HEK293 (cell line): ENCODE measurements at regions not wholly inside any gene's neighbourhood (a gene's known extent, or its start where the extent isn't known, plus 50 kb on each side); places are given as distances from the start of the nearest gene placed in this dataset.

Experiments used
- CTCF ChIA-PET: fragments of 350-600 bp; formaldehyde crosslinking; extraction: SDS; loops from one replicate; lab custom pipeline; 2021; ENCODE audit warnings: antibody characterized with exemption; lab: Yijun Ruan, JAX
- POLR2A ChIA-PET: fragments of 300-600 bp; formaldehyde crosslinking; extraction: SDS; loops from one replicate; lab custom pipeline; 2020; ENCODE audit warnings: antibody characterized with exemption, inconsistent platforms; lab: Yijun Ruan, JAX
- H3K27ac ChIP-seq: fragments of 200-500 bp; sonication (Bioruptor generic); 2 replicates; pipeline ENCODE4 v1.5.1; 2014; ENCODE audit warnings: low read depth, low read length, control low read depth, inconsistent platforms; ENCODE audit errors: extremely low read depth
- H3K36me3 ChIP-seq, 2 experiments: fragments of 200-500 bp in 1 of 2; sonication (Bioruptor generic) in 1 of 2; 1 replicate in 1 of 2; 2 replicates in 1 of 2; pipeline ENCODE4 v1.5.1; 2014 to 2017; ENCODE audit warnings: inconsistent platforms in 2 of 2, low read length in 2 of 2; ENCODE audit not compliant: control insufficient read depth in 2 of 2, insufficient read depth in 1 of 2
- H3K4me1 ChIP-seq: fragments of 200-500 bp; sonication (Bioruptor generic); 2 replicates; pipeline ENCODE4 v1.5.1; 2014; ENCODE audit warnings: mild to moderate bottlenecking, low read length, inconsistent platforms; ENCODE audit not compliant: control insufficient read depth, insufficient read depth
- H3K4me3 ChIP-seq: 2 replicates; pipeline ENCODE4 v1.5.1; 2011; ENCODE audit warnings: low read depth, mild to moderate bottlenecking, control low read depth, low read length, moderate library complexity
- H3K9me3 ChIP-seq: fragments of 200-500 bp; sonication (Bioruptor generic); 2 replicates; pipeline ENCODE4 v1.5.1; 2014; ENCODE audit warnings: low read depth, low read length, inconsistent platforms; ENCODE audit not compliant: control insufficient read depth, insufficient read depth
- BCL11B ChIP-seq: fragments of 450-650 bp; formaldehyde crosslinking; IDR thresholded peaks from 2 replicates; pipeline ENCODE4 v1.5.1; 2016; ENCODE audit warnings: low read depth, missing biosample characterization, missing genetic modification characterization
- CTCF ChIP-seq: fragments of 450-650 bp; formaldehyde crosslinking; IDR thresholded peaks from 2 replicates; pipeline ENCODE4 v1.5.1; 2016; ENCODE audit warnings: missing biosample characterization, missing genetic modification characterization
- ELK4 ChIP-seq: IDR thresholded peaks from 2 replicates; pipeline ENCODE4 v1.6.1; 2011; ENCODE audit warnings: mild to moderate bottlenecking, low read depth, low read length, borderline replicate concordance
- FEZF1 ChIP-seq: fragments of 450-650 bp; formaldehyde crosslinking; IDR thresholded peaks from 2 replicates; pipeline ENCODE4 v1.5.1; 2016; ENCODE audit warnings: missing biosample characterization, missing genetic modification characterization
- GFI1B ChIP-seq: fragments of 450-650 bp; formaldehyde crosslinking; IDR thresholded peaks from 2 replicates; pipeline ENCODE4 v1.5.1; 2016; ENCODE audit warnings: missing biosample characterization, missing genetic modification characterization
- KLF17 ChIP-seq: fragments of 450-650 bp; formaldehyde crosslinking; IDR thresholded peaks from 2 replicates; pipeline ENCODE4 v1.5.1; 2016; ENCODE audit warnings: missing biosample characterization, missing genetic modification characterization
- SCRT1 ChIP-seq: fragments of 450-650 bp; formaldehyde crosslinking; IDR thresholded peaks from 2 replicates; pipeline ENCODE4 v1.5.1; 2016; ENCODE audit warnings: missing biosample characterization, missing genetic modification characterization, borderline replicate concordance
- SETDB1 ChIP-seq: IDR thresholded peaks from one replicate; pipeline ENCODE4 v1.6.1; 2017; ENCODE audit warnings: mild to moderate bottlenecking, low read length, moderate library complexity, mixed read lengths; ENCODE audit not compliant: insufficient read length
- ZBTB17 ChIP-seq: fragments of 450-650 bp; formaldehyde crosslinking; IDR thresholded peaks from 2 replicates; pipeline ENCODE4 v1.5.1; 2016; ENCODE audit warnings: missing biosample characterization, missing genetic modification characterization
- ZIC2 ChIP-seq: fragments of 450-650 bp; formaldehyde crosslinking; IDR thresholded peaks from 2 replicates; pipeline ENCODE4 v1.5.1; 2016; ENCODE audit warnings: missing biosample characterization, missing genetic modification characterization
- ZNF133 ChIP-seq: fragments of 450-650 bp; formaldehyde crosslinking; IDR thresholded peaks from 2 replicates; pipeline ENCODE4 v1.5.1; 2016; ENCODE audit warnings: missing biosample characterization, missing genetic modification characterization
- ZNF19 ChIP-seq: fragments of 450-650 bp; formaldehyde crosslinking; IDR thresholded peaks from 2 replicates; pipeline ENCODE4; 2016; ENCODE audit warnings: missing biosample characterization, missing genetic modification characterization, low read depth
- ZNF366 ChIP-seq: fragments of 450-650 bp; formaldehyde crosslinking; conservative IDR thresholded peaks from 2 replicates; pipeline ENCODE4 v1.5.1; 2016; ENCODE audit warnings: missing biosample characterization, missing genetic modification characterization
- ZNF792 ChIP-seq: fragments of 450-650 bp; formaldehyde crosslinking; IDR thresholded peaks from 2 replicates; pipeline ENCODE4 v1.5.1; 2016; ENCODE audit warnings: missing biosample characterization, missing genetic modification characterization
- ZNF843 ChIP-seq: fragments of 450-650 bp; formaldehyde crosslinking; IDR thresholded peaks from 2 replicates; pipeline ENCODE4 v1.5.1; 2016; ENCODE audit warnings: missing biosample characterization, missing genetic modification characterization
- TF ChIP-seq, protein P1 (sequence below): fragments of 450-650 bp; formaldehyde crosslinking; IDR thresholded peaks from 2 replicates; pipeline ENCODE4 v1.5.1; 2016; ENCODE audit warnings: missing biosample characterization, missing genetic modification characterization

GRCh38 chr4:154067786-154068185 lies 278.9 kb upstream of the SFRP2 start:
- Histone ChIP-seq H3K4me3 (no peak overlapping the region), H3K27ac (no peak overlapping the region), H3K4me1 (no peaks in the 10 kb centered on the region), H3K36me3 (no peaks in the 10 kb centered on the region), H3K9me3 (no peaks in the 10 kb centered on the region)
- ChIA-PET POLR2A (no interaction called here), CTCF (interaction anchor here (0.7 kb wide), 1 partner anchor 17 kb away, joined by 3 read pairs; no protein-coding TSS in a partner anchor)
- TF ChIP-seq SCRT1 (tag by site-specific recombination) (no peak), ZIC2 (tag by site-specific recombination) (0 out of 2 replicates have a peak, but pooled peaks have one; percentile 11)

GRCh38 chr4:154065368-154065767 lies 276.5 kb upstream of the SFRP2 start:
- Histone ChIP-seq H3K4me1 (no peaks in the 10 kb centered on the region), H3K9me3 (no peaks in the 10 kb centered on the region), H3K36me3 (no peaks in the 10 kb centered on the region), H3K27ac (no peak overlapping the region), H3K4me3 (no peak overlapping the region)
- CTCF ChIA-PET: no interaction called here
- POLR2A ChIA-PET: no interaction called here
- TF ChIP-seq ZBTB17 (tag by site-specific recombination) (no peak), GFI1B (tag by site-specific recombination) (no peak), SETDB1 (peak; percentile 94)
- TF ChIP-seq, protein P1, sequence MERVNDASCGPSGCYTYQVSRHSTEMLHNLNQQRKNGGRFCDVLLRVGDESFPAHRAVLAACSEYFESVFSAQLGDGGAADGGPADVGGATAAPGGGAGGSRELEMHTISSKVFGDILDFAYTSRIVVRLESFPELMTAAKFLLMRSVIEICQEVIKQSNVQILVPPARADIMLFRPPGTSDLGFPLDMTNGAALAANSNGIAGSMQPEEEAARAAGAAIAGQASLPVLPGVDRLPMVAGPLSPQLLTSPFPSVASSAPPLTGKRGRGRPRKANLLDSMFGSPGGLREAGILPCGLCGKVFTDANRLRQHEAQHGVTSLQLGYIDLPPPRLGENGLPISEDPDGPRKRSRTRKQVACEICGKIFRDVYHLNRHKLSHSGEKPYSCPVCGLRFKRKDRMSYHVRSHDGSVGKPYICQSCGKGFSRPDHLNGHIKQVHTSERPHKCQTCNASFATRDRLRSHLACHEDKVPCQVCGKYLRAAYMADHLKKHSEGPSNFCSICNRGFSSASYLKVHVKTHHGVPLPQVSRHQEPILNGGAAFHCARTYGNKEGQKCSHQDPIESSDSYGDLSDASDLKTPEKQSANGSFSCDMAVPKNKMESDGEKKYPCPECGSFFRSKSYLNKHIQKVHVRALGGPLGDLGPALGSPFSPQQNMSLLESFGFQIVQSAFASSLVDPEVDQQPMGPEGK (tag by site-specific recombination): no peak

DNA sequence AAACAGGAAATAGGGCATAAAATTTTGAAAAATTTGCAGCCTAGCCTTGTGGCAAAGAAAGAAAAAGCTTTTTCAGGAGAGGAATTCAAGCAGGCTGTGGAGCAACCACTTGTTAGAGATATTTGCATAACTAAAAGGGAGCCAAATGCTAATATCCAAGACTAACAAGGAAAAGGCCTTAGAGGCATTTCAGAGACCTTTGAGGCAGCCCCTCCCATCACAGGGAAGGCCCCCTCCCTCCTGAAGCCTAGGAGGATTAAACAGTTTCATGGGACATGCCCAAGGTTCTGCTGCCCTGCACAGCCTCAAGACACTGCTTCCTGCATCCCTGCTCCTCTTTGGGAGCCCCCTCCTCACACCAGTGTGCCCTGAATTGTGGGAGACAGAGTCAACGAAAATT lies 275.4 kb upstream of the SFRP2 start:
- TF ChIP-seq ZNF792 (tag by site-specific recombination): no peak
- H3K4me3 ChIP-seq: no peak overlapping the region
- no peaks in the 10 kb centered on the region for H3K36me3 ChIP-seq
- POLR2A ChIA-PET: no interaction called here
- H3K4me1 ChIP-seq: no peaks in the 10 kb centered on the region
- no peak overlapping the region for H3K27ac ChIP-seq
- no peaks in the 10 kb centered on the region for H3K9me3 ChIP-seq
- CTCF ChIA-PET: no interaction called here

DNA sequence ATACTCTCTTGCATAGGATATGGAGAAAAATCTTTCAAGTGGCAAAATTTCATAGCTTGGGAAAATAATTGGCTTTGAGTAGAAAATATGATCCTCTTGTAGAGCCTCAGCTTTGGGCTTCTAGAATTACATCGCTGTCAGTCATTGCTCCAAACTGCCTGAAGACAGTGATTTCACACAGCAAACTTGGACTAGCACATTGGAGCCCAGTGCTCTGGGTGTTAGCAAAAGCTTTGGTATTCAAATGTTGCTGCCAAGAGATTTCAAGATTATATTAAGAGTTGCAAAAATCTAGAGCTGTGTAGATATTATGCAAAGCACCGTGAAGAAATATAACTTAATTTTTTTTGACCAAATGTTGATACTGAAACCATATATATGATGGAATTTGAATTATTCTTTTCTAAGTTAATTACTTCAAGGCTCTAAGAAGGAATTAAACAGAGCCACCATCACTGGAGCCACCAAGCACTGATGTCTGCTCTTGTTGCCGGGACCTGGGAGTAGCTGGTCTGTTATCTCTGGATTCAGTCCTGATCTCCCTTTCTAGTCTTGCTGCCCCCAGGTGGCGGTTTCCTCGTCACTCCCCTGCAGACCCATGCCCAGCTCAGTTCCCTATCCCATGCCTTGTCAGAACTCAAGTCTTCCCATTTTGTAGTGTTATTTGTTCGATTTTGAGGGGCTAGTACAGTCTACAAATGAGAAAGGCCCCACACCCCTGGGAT lies 260.7 kb upstream of the SFRP2 start:
- ChIA-PET POLR2A (no interaction called here), CTCF (interaction anchor here (0.6 to 0.7 kb wide), 3 partner anchors 23 to 264 kb away, joined by 3 to 4 read pairs (median 3); no protein-coding TSS in a partner anchor)
- Histone ChIP-seq H3K4me3 (no peak overlapping the region), H3K4me1 (no peaks in the 10 kb centered on the region), H3K9me3 (no peaks in the 10 kb centered on the region), H3K27ac (no peak overlapping the region), H3K36me3 (no peaks in the 10 kb centered on the region)
- no peak for TF ChIP-seq ZNF133 (tag by site-specific recombination)
- peak; percentile 11; the same call in 1 of the 2 replicates for TF ChIP-seq CTCF

DNA sequence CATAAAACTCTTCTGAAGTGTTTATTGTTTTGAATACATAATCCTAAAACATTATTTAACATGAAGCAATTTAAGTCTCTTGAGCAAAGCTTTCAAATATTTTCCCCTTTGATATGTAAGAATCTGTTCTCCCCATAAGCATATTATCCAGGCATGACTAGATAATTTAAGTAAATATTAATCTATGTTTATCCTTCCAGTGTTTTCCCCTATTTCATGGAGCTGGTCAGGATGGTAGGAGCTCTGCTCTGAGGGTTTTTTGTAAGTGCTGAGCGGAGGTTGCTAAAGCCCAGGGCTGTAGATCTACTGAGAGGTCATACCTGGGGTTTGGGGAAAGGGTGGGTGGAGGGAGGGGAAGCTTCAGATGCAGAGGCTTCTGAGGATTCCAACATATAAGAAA lies 258.9 kb upstream of the SFRP2 start:
- Histone ChIP-seq H3K4me1 (no peaks in the 10 kb centered on the region), H3K36me3 (no peaks in the 10 kb centered on the region), H3K27ac (no peak overlapping the region), H3K4me3 (no peak overlapping the region), H3K9me3 (no peaks in the 10 kb centered on the region)
- ChIA-PET POLR2A (no interaction called here), CTCF (interaction anchor here (0.8 kb wide), 1 partner anchor 10 kb away, joined by 3 read pairs; no protein-coding TSS in a partner anchor)
- TF ChIP-seq FEZF1 (tag by site-specific recombination) (no peak), ZNF366 (tag by site-specific recombination) (no peak), ELK4 (no peak), ZNF19 (tag by site-specific recombination) (no peak), KLF17 (tag by site-specific recombination) (no peak), ZNF843 (tag by site-specific recombination) (no peak), BCL11B (tag by site-specific recombination) (no peak)
